ENCODE measurements at regions not wholly inside any gene's neighbourhood (a gene's known extent, or its start where the extent isn't known, plus 50 kb on each side); places are given as distances from the start of the nearest gene placed in this dataset.

DNA sequence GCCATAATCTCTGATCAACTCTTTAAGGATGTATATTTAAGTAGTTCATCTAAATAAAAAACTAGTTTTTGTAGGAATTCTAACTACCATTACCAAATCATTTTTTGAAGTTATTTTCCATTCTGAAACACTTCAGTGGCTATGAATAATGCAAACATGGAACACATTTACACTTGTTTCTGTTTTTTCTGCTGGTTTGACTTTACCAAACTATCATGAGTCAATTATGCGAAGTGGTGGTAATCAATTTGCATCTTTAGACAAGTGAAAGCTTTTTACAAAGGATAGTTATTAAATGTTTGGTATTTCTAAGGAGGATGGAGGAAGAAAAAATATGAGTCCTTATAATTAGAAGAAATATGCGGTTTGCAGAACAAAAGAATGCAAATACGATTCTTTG is 202.0 kb upstream of the MMADHC start:
- dilution Hi-C loops (cut with MboI; ENCODE audit: extremely low pct_ligation_motif_present, low sequenced_read_pairs) = no loop called here
- no peak for TF ChIP-seq EZH2 (IDR thresholded peaks at IDR 0.05; ENCODE audit: low read length)
- TF ChIP-seq CTCF (optimal IDR thresholded peaks at IDR 0.05 in 1 of 3, IDR thresholded peaks at IDR 0.05 in 1 of 3, conservative IDR thresholded peaks at IDR 0.05 in 1 of 3; ENCODE audit: extremely low read depth in 1 of 3, insufficient read depth in 2 of 3, low read length in 3 of 3) = no peak
- H3K9me1 ChIP-seq (ENCODE audit: control insufficient read depth, extremely low read depth, insufficient read depth, low read length) = no peaks in the 10 kb centered on the region

DNA sequence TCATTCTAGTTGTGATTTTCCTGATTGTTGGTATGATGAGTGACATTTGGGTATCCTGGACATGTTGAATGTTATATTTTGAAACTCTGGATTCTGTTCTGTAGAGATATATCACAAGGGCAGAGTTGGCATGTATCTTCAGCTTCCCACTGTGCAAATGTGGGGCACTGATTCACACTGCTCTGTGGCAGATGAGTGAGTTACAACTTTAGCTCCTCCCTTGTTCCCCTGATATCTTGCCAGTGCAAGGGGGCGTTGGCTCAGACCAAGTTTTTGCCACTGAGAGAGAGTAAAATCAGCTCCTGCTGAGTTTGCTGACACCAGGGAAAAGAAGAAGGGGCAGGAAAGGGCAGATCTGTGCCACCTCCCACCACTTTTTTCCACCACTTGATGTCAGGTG is 199.6 kb upstream of the MMADHC start:
- dilution Hi-C loops (cut with MboI; ENCODE audit: extremely low pct_ligation_motif_present, low sequenced_read_pairs) = no loop called here
- Histone ChIP-seq H3K9me3 (ENCODE audit: control insufficient read depth, low read depth, low read length) (no peaks in the 10 kb centered on the region), H3K4me2 (ENCODE audit: control insufficient read depth, extremely low read depth, insufficient read depth, low read depth, low read length) (no peak overlapping the region), H3K36me3 (ENCODE audit: control insufficient read depth in 2 of 2, extremely low read depth in 1 of 2, insufficient read depth in 2 of 2, low read length in 2 of 2) (no peaks in the 10 kb centered on the region), H3K4me1 (ENCODE audit: control insufficient read depth, extremely low read depth, insufficient read depth, low read length) (no peaks in the 10 kb centered on the region), H3K9ac (ENCODE audit: control insufficient read depth, extremely low read depth, insufficient read depth, low read length) (no peak overlapping the region), H2AFZ (ENCODE audit: control insufficient read depth, low read length) (no peak overlapping the region), H3K27ac (ENCODE audit: control insufficient read depth, insufficient read depth, low read length) (no peak overlapping the region), H3K79me2 (ENCODE audit: control insufficient read depth, insufficient read depth, low read length) (no peaks in the 10 kb centered on the region), H4K20me1 (ENCODE audit: control insufficient read depth, extremely low read depth, insufficient read depth, low read length) (no peaks in the 10 kb centered on the region), H3K9me1 (ENCODE audit: control insufficient read depth, extremely low read depth, insufficient read depth, low read length) (no peaks in the 10 kb centered on the region), H3K4me3 (ENCODE audit: control insufficient read depth in 2 of 3, extremely low read depth in 1 of 3, insufficient read depth in 2 of 3, low read depth in 1 of 3, low read length in 3 of 3) (no peak overlapping the region), H3K27me3 (ENCODE audit: control insufficient read depth, extremely low read depth, insufficient read depth, low read length) (no peaks in the 10 kb centered on the region)
- FAIRE-seq (no peak), DNase-seq (ENCODE audit: low read depth, low spot score) (no peak)
- TF ChIP-seq EZH2 (IDR thresholded peaks at IDR 0.05; ENCODE audit: low read length) (no peak), CTCF (optimal IDR thresholded peaks at IDR 0.05 in 1 of 3, IDR thresholded peaks at IDR 0.05 in 1 of 3, conservative IDR thresholded peaks at IDR 0.05 in 1 of 3; ENCODE audit: extremely low read depth in 1 of 3, insufficient read depth in 2 of 3, low read length in 3 of 3) (no peak)

More for the DNA sequence above, 202.0 kb upstream of the MMADHC start:
- Histone ChIP-seq H3K27ac (ENCODE audit: control insufficient read depth, insufficient read depth, low read length) (no peak overlapping the region), H3K36me3 (ENCODE audit: control insufficient read depth in 2 of 2, extremely low read depth in 1 of 2, insufficient read depth in 2 of 2, low read length in 2 of 2) (no peaks in the 10 kb centered on the region), H2AFZ (ENCODE audit: control insufficient read depth, low read length) (no peak overlapping the region), H3K4me2 (ENCODE audit: control insufficient read depth, extremely low read depth, insufficient read depth, low read depth, low read length) (no peak overlapping the region), H3K27me3 (ENCODE audit: control insufficient read depth, extremely low read depth, insufficient read depth, low read length) (no peaks in the 10 kb centered on the region), H4K20me1 (ENCODE audit: control insufficient read depth, extremely low read depth, insufficient read depth, low read length) (no peaks in the 10 kb centered on the region), H3K9me3 (ENCODE audit: control insufficient read depth, low read depth, low read length) (no peaks in the 10 kb centered on the region), H3K4me1 (ENCODE audit: control insufficient read depth, extremely low read depth, insufficient read depth, low read length) (no peaks in the 10 kb centered on the region), H3K4me3 (ENCODE audit: control insufficient read depth in 2 of 3, extremely low read depth in 1 of 3, insufficient read depth in 2 of 3, low read depth in 1 of 3, low read length in 3 of 3) (no peak overlapping the region), H3K79me2 (ENCODE audit: control insufficient read depth, insufficient read depth, low read length) (no peaks in the 10 kb centered on the region), H3K9ac (ENCODE audit: control insufficient read depth, extremely low read depth, insufficient read depth, low read length) (no peak overlapping the region)
- FAIRE-seq (no peak), DNase-seq (ENCODE audit: low read depth, low spot score) (no peak)

Data from keratinocyte (primary cell).